SK-N-SH (cell line): ENCODE measurements at regions not wholly inside any gene's neighbourhood (a gene's known extent, or its start where the extent isn't known, plus 50 kb on each side); places are given as distances from the start of the nearest gene placed in this dataset.

Experiments used
- CTCF ChIA-PET: fragments of 300-600, 350-600 bp; formaldehyde crosslinking; extraction: SDS; loops from one replicate; lab custom pipeline; 2021; lab: Yijun Ruan, JAX
- POLR2A ChIA-PET: fragments of 350-600 bp; sonication (Branson Sonifier 250); formaldehyde crosslinking; extraction: SDS; loops from one replicate; lab custom pipeline; 2020; ENCODE audit warnings: antibody characterized with exemption, inconsistent platforms; lab: Yijun Ruan, JAX
- DNase-seq: peaks from one replicate; pipeline ENCODE4 v3.0.0; 2012
- H2AFZ ChIP-seq: fragments of 200-600 bp; sonication (generic); 2 replicates; pipeline ENCODE4 v1.8.1; 2016; ENCODE audit warnings: antibody characterized with exemption, mild to moderate bottlenecking, low read depth
- H3F3A ChIP-seq: fragments of 200-600 bp; sonication (generic); replicated peaks from 2 replicates; pipeline ENCODE3; 2016; ENCODE audit warnings: antibody characterized with exemption, mild to moderate bottlenecking; ENCODE audit not compliant: insufficient read depth
- H3K27ac ChIP-seq, 2 experiments: fragments of 200-500 bp in 1 of 2; fragments of 200-600 bp in 1 of 2; sonication (Bioruptor generic) in 1 of 2; sonication (generic), shearing (Covaris generic) in 1 of 2; 2 replicates each; pipeline versions ENCODE4 v1.5.1 to v1.6.1; 2014 to 2016; ENCODE audit warnings: low read depth in 2 of 2, inconsistent platforms in 1 of 2, low read length in 1 of 2, mild to moderate bottlenecking in 1 of 2, mixed read lengths in 1 of 2
- H3K27me3 ChIP-seq: fragments of 200-600 bp; sonication (generic), shearing (Covaris generic); 2 replicates; pipeline ENCODE4 v1.6.1; 2016; ENCODE audit warnings: mixed run types; ENCODE audit not compliant: insufficient read depth
- H3K36me3 ChIP-seq, 2 experiments: fragments of 200-500 bp in 1 of 2; fragments of 200-600 bp in 1 of 2; sonication (Bioruptor generic) in 1 of 2; sonication (generic) in 1 of 2; replicated peaks in 1 of 2; 2 replicates each; pipeline versions ENCODE3 to v1.5.1; 2014 to 2016; ENCODE audit warnings: low read length in 1 of 2, mild to moderate bottlenecking in 1 of 2; ENCODE audit not compliant: insufficient read depth in 2 of 2, control insufficient read depth in 1 of 2
- H3K4me1 ChIP-seq, 2 experiments: fragments of 200-500 bp in 1 of 2; fragments of 200-600 bp in 1 of 2; sonication (Bioruptor generic) in 1 of 2; sonication (generic), shearing (Covaris generic) in 1 of 2; 2 replicates each; pipeline versions ENCODE4 v1.5.1 to v1.6.1; 2014 to 2016; ENCODE audit warnings: low read depth in 1 of 2, low read length in 1 of 2, mixed run types in 1 of 2; ENCODE audit not compliant: insufficient read depth in 2 of 2, control insufficient read depth in 1 of 2
- H3K4me2 ChIP-seq: fragments of 200-600 bp; sonication (generic), shearing (Covaris generic); 2 replicates; pipeline ENCODE4 v1.6.1; 2017; ENCODE audit warnings: mixed run types
- H3K4me3 ChIP-seq, 2 experiments: fragments of 200-500 bp in 1 of 2; fragments of 200-600 bp in 1 of 2; sonication (Bioruptor generic) in 1 of 2; sonication (generic), shearing (Covaris generic) in 1 of 2; 2 replicates each; pipeline versions ENCODE4 v1.5.1 to v1.8.1; 2014 to 2016; ENCODE audit warnings: low read depth in 2 of 2, inconsistent platforms in 1 of 2, low read length in 1 of 2, mild to moderate bottlenecking in 1 of 2, mixed read lengths in 1 of 2, moderate library complexity in 1 of 2
- H3K79me2 ChIP-seq: fragments of 200-600 bp; sonication (generic); 2 replicates; pipeline ENCODE4 v1.8.1; 2017; ENCODE audit warnings: mild to moderate bottlenecking; ENCODE audit not compliant: insufficient read depth
- H3K9ac ChIP-seq: fragments of 200-600 bp; sonication (generic); 2 replicates; pipeline ENCODE4 v1.6.1; 2017; ENCODE audit warnings: mixed run types
- H3K9me2 ChIP-seq: fragments of 200-600 bp; sonication (generic); 2 replicates; pipeline ENCODE4 v1.6.1; 2017; ENCODE audit warnings: mixed run types
- H3K9me3 ChIP-seq: fragments of 200-600 bp; sonication (generic); 2 replicates; pipeline ENCODE4 v1.6.1; 2017; ENCODE audit warnings: mixed run types, mild to moderate bottlenecking, moderate library complexity
- H4K20me1 ChIP-seq: fragments of 200-600 bp; sonication (generic); 2 replicates; pipeline ENCODE4 v1.6.1; 2017; ENCODE audit warnings: mild to moderate bottlenecking, mixed run types; ENCODE audit not compliant: insufficient read depth
- CHD2 ChIP-seq: fragments of 150-350 bp; IDR thresholded peaks from 2 replicates; pipeline ENCODE4 v1.6.1; 2018; ENCODE audit warnings: low read length; ENCODE audit not compliant: partially characterized antibody
- EZH2phosphoT487 ChIP-seq: fragments of 200-600 bp; sonication (generic); IDR thresholded peaks from 2 replicates; pipeline ENCODE4 v1.6.1; 2017; ENCODE audit warnings: low read depth, mixed run types, mild to moderate bottlenecking, antibody characterized with exemption, moderate library complexity, borderline replicate concordance
- FOXJ3 ChIP-seq: sonication (generic); formaldehyde crosslinking; IDR thresholded peaks from 2 replicates; pipeline ENCODE4 v1.5.1; 2020; ENCODE audit warnings: mild to moderate bottlenecking, missing genetic modification reagents
- FOXM1 ChIP-seq: IDR thresholded peaks from 2 replicates; pipeline ENCODE4 v1.4.0; 2012; ENCODE audit warnings: low read depth, mild to moderate bottlenecking
- NFIC ChIP-seq: IDR thresholded peaks from 2 replicates; pipeline ENCODE4 v1.4.0; 2012; ENCODE audit warnings: borderline replicate concordance
- PBX3 ChIP-seq: IDR thresholded peaks from 2 replicates; pipeline ENCODE4; 2012
- POLR2AphosphoS5 ChIP-seq: IDR thresholded peaks from 2 replicates; pipeline ENCODE4 v1.6.1; 2012; ENCODE audit warnings: low read depth, low read length
- RCOR1 ChIP-seq: fragments of 150-350 bp; IDR thresholded peaks from 2 replicates; pipeline ENCODE4 v1.6.1; 2017; ENCODE audit warnings: antibody characterized with exemption, low read length
- REST ChIP-seq: IDR thresholded peaks from 2 replicates; pipeline ENCODE4 v1.6.1; 2012; ENCODE audit warnings: mild to moderate bottlenecking, low read depth, low read length, moderate library complexity
- SIN3A ChIP-seq: IDR thresholded peaks from 2 replicates; pipeline ENCODE4 v1.6.1; 2012; ENCODE audit warnings: low read depth, mild to moderate bottlenecking, low read length, moderate library complexity, borderline replicate concordance
- TCF12 ChIP-seq: IDR thresholded peaks from 2 replicates; pipeline ENCODE4 v1.4.0; 2012
- WGBS: methylation state at CpG from one replicate; pipeline ENCODE4 v1.1.6; 2017; ENCODE audit warnings: low lambda C conversion rate; 5-methylcytosine and 5-hydroxymethylcytosine counted together

- no peak overlapping the region for H3K27ac ChIP-seq
- ChIA-PET CTCF (no interaction called here), POLR2A (no interaction called here)
Measured at GRCh38 chr14:85917716-85918115, 387.8 kb downstream of the FLRT2 start.

GRCh38 chr14:85915711-85916110 lies 385.8 kb downstream of the FLRT2 start:
- ChIA-PET POLR2A (no interaction called here), CTCF (no interaction called here)
- WGBS, result 10% methylated on average over 2 of the region's 2 CpGs
- no peaks in the 10 kb centered on the region; a peak in 1 of 4 replicates for H3K4me1 ChIP-seq
- H2AFZ ChIP-seq, result no peak overlapping the region
- H3F3A ChIP-seq, result no peaks in the 10 kb centered on the region
- H3K4me3 ChIP-seq, result no peak overlapping the region
- H3K9me3 ChIP-seq, result no peaks in the 10 kb centered on the region
- no peak for TF ChIP-seq PBX3
- TF ChIP-seq FOXJ3 (CRISPR knock-in tag), result no peak
- no peak for TF ChIP-seq SIN3A
- no peak for TF ChIP-seq CHD2
- TF ChIP-seq REST, result no peak
- no peak for TF ChIP-seq RCOR1
- TF ChIP-seq EZH2phosphoT487, result no peak
- no peak for TF ChIP-seq FOXM1
- no peak overlapping the region for H3K27ac ChIP-seq
- no peaks in the 10 kb centered on the region for H3K9me2 ChIP-seq
- no peaks in the 10 kb centered on the region for H3K36me3 ChIP-seq
- no peak overlapping the region for H3K9ac ChIP-seq
- H3K4me2 ChIP-seq, result no peak overlapping the region
- no peaks in the 10 kb centered on the region for H4K20me1 ChIP-seq
- 0 out of 2 replicates have a peak, but pooled peaks cover 5% of the 10 kb centered on the region for H3K27me3 ChIP-seq
- no peaks in the 10 kb centered on the region for H3K79me2 ChIP-seq
- DNase-seq, result no peak

More at GRCh38 chr14:85917716-85918115, 387.8 kb downstream of the FLRT2 start:
- Histone ChIP-seq H3K36me3 (no peaks in the 10 kb centered on the region), H3K9me2 (no peaks in the 10 kb centered on the region), H3K9me3 (no peaks in the 10 kb centered on the region), H3K4me2 (no peak overlapping the region), H3K9ac (no peak overlapping the region), H3K4me3 (no peak overlapping the region), H3F3A (no peaks in the 10 kb centered on the region), H3K4me1 (no peaks in the 10 kb centered on the region; a peak in 1 of 4 replicates), H3K79me2 (no peaks in the 10 kb centered on the region), H3K27me3 (0 out of 2 replicates have a peak, but pooled peaks cover 5% of the 10 kb centered on the region), H2AFZ (no peak overlapping the region), H4K20me1 (no peaks in the 10 kb centered on the region)
- WGBS, result 2% methylated on average over 4 of the region's 4 CpGs
- TF ChIP-seq POLR2AphosphoS5 (no peak), TCF12 (no peak), FOXM1 (no peak), NFIC (no peak)
- DNase-seq, result no peak
